ENCODE measurements at regions not wholly inside any gene's neighbourhood (a gene's known extent, or its start where the extent isn't known, plus 50 kb on each side); places are given as distances from the start of the nearest gene placed in this dataset.

DNA sequence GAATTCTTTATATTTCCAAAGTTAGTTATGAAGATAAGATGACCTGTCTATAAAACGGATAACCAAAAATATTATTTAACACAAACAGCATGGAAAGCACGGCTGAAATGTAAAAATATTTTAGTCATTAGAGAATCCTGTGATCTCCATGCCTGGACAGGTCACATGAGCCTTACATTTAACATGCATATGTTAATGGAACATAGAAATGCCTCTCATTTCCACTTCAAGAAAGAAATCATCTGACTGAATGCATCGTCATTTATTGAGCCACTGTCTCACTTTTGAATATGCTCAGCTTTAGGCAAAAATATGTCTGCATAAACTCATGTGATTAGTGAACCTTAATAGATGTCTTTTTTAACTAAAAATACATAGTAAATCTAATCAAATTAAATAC is 115.5 kb upstream of the COL24A1 start:
- Histone ChIP-seq H3K27ac (ENCODE audit: insufficient read depth, low read length, poor library complexity, severe bottlenecking) (no peak overlapping the region), H3K9me3 (ENCODE audit: control insufficient read depth in 2 of 2, low read length in 2 of 2) (no peaks in the 10 kb centered on the region), H3K27me3 (ENCODE audit: control insufficient read depth, insufficient read depth, low read length) (no peaks in the 10 kb centered on the region), H3K4me3 (ENCODE audit: low read depth, low read length) (no peak overlapping the region), H3K4me1 (ENCODE audit: control insufficient read depth, insufficient read depth, low read length, poor library complexity, severe bottlenecking) (no peaks in the 10 kb centered on the region), H3K36me3 (ENCODE audit: control insufficient read depth, insufficient read depth, low read length) (no peaks in the 10 kb centered on the region)
- H3K36me3 Mint-ChIP-seq = no peaks in the 10 kb centered on the region
- DNase-seq (no peak), ATAC-seq (ENCODE audit: low read depth in 2 of 2) (no peak)
- no peak overlapping the region for H3K4me3 Mint-ChIP-seq
- H3K27ac Mint-ChIP-seq = no peak overlapping the region
- H3K4me1 Mint-ChIP-seq = no peaks in the 10 kb centered on the region
- H3K9me3 Mint-ChIP-seq = no peaks in the 10 kb centered on the region
- peaks cover 4% of the 10 kb centered on the region for H3K27me3 Mint-ChIP-seq

- H3K9me3 Mint-ChIP-seq = no peaks in the 10 kb centered on the region
- H3K36me3 Mint-ChIP-seq = no peaks in the 10 kb centered on the region
- no peaks in the 10 kb centered on the region for H3K4me1 Mint-ChIP-seq
- no peaks in the 10 kb centered on the region for H3K9me3 ChIP-seq (ENCODE audit: control insufficient read depth in 2 of 2, low read length in 2 of 2)
- no peak for ATAC-seq (ENCODE audit: low read depth in 2 of 2)
- H3K4me3 ChIP-seq (ENCODE audit: low read depth, low read length) = no peak overlapping the region
- no peak overlapping the region for H3K27ac ChIP-seq (ENCODE audit: insufficient read depth, low read length, poor library complexity, severe bottlenecking)
- no peaks in the 10 kb centered on the region for H3K36me3 ChIP-seq (ENCODE audit: control insufficient read depth, insufficient read depth, low read length)
- H3K27me3 Mint-ChIP-seq = peaks cover 4% of the 10 kb centered on the region
- H3K27me3 ChIP-seq (ENCODE audit: control insufficient read depth, insufficient read depth, low read length) = no peaks in the 10 kb centered on the region
- DNase-seq = no peak
- no peak overlapping the region for H3K27ac Mint-ChIP-seq
- no peaks in the 10 kb centered on the region for H3K4me1 ChIP-seq (ENCODE audit: control insufficient read depth, insufficient read depth, low read length, poor library complexity, severe bottlenecking)
- H3K4me3 Mint-ChIP-seq = no peak overlapping the region
These were observed 114.5 kb upstream of the COL24A1 start for GRCh38 chr1:86271046-86271445.

- ATAC-seq (ENCODE audit: low read depth in 2 of 2) = no peak
- H3K27ac Mint-ChIP-seq = no peak overlapping the region
These were observed 106.5 kb upstream of the COL24A1 start for GRCh38 chr1:86263101-86263500.

DNA sequence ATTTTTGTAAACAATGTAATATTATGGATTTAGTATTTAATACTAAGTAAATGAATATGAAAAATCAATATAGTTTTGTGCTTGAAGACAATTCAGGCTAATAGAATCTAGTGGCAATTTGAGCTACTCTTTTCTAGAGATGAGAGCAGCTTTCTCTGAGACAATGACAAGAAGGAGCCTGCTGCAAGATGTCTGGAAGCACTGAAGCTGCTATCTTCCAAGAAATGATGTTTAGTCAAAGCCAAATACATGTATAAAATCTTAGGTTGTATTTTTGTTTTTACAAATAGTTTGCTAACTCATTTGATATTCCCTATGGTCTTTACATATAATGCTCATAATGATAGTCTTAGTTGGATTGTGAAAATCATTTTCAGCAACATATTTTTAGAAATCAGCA is 103.9 kb upstream of the COL24A1 start:
- Mint-ChIP-seq H3K27ac (no peak overlapping the region), H3K4me1 (no peaks in the 10 kb centered on the region), H3K9me3 (no peaks in the 10 kb centered on the region), H3K4me3 (no peak overlapping the region), H3K36me3 (no peaks in the 10 kb centered on the region), H3K27me3 (no peaks in the 10 kb centered on the region)
- no peak overlapping the region for H3K4me3 ChIP-seq (ENCODE audit: low read depth, low read length)
- no peaks in the 10 kb centered on the region for H3K36me3 ChIP-seq (ENCODE audit: control insufficient read depth, insufficient read depth, low read length)
- no peak for ATAC-seq (ENCODE audit: low read depth in 2 of 2)
- no peaks in the 10 kb centered on the region for H3K4me1 ChIP-seq (ENCODE audit: control insufficient read depth, insufficient read depth, low read length, poor library complexity, severe bottlenecking)
- no peak for DNase-seq
- H3K27me3 ChIP-seq (ENCODE audit: control insufficient read depth, insufficient read depth, low read length) = no peaks in the 10 kb centered on the region
- H3K9me3 ChIP-seq (ENCODE audit: control insufficient read depth in 2 of 2, low read length in 2 of 2) = no peaks in the 10 kb centered on the region
- H3K27ac ChIP-seq (ENCODE audit: insufficient read depth, low read length, poor library complexity, severe bottlenecking) = no peak overlapping the region

More at GRCh38 chr1:86263101-86263500, 106.5 kb upstream of the COL24A1 start:
- H3K9me3 ChIP-seq (ENCODE audit: control insufficient read depth in 2 of 2, low read length in 2 of 2) = no peaks in the 10 kb centered on the region
- H3K27me3 ChIP-seq (ENCODE audit: control insufficient read depth, insufficient read depth, low read length) = no peaks in the 10 kb centered on the region
- no peaks in the 10 kb centered on the region for H3K36me3 ChIP-seq (ENCODE audit: control insufficient read depth, insufficient read depth, low read length)
- Mint-ChIP-seq H3K4me3 (no peak overlapping the region), H3K36me3 (no peaks in the 10 kb centered on the region), H3K4me1 (no peaks in the 10 kb centered on the region), H3K9me3 (no peaks in the 10 kb centered on the region), H3K27me3 (no peaks in the 10 kb centered on the region)
- DNase-seq = no peak
- H3K4me1 ChIP-seq (ENCODE audit: control insufficient read depth, insufficient read depth, low read length, poor library complexity, severe bottlenecking) = no peaks in the 10 kb centered on the region
- H3K4me3 ChIP-seq (ENCODE audit: low read depth, low read length) = no peak overlapping the region
- H3K27ac ChIP-seq (ENCODE audit: insufficient read depth, low read length, poor library complexity, severe bottlenecking) = no peak overlapping the region

GRCh38 chr1:86259390-86259789 is 102.8 kb upstream of the COL24A1 start:
- no peaks in the 10 kb centered on the region for H3K9me3 ChIP-seq (ENCODE audit: control insufficient read depth in 2 of 2, low read length in 2 of 2)
- DNase-seq = no peak
- H3K4me1 Mint-ChIP-seq = no peaks in the 10 kb centered on the region

GRCh38 chr1:86258101-86258500 is 101.5 kb upstream of the COL24A1 start:
- Mint-ChIP-seq H3K4me1 (no peaks in the 10 kb centered on the region), H3K9me3 (peaks cover 0 to 2% (median 0%) of the 10 kb centered on the region in 7 donors), H3K27ac (no peak overlapping the region), H3K27me3 (no peaks in the 10 kb centered on the region), H3K36me3 (no peaks in the 10 kb centered on the region), H3K4me3 (no peak overlapping the region)
- Histone ChIP-seq H3K36me3 (ENCODE audit: control insufficient read depth, insufficient read depth, low read length) (no peaks in the 10 kb centered on the region), H3K27ac (ENCODE audit: insufficient read depth, low read length, poor library complexity, severe bottlenecking) (no peak overlapping the region), H3K4me1 (ENCODE audit: control insufficient read depth, insufficient read depth, low read length, poor library complexity, severe bottlenecking) (no peaks in the 10 kb centered on the region), H3K4me3 (ENCODE audit: low read depth, low read length) (no peak overlapping the region), H3K27me3 (ENCODE audit: control insufficient read depth, insufficient read depth, low read length) (no peaks in the 10 kb centered on the region), H3K9me3 (ENCODE audit: control insufficient read depth in 2 of 2, low read length in 2 of 2) (no peaks in the 10 kb centered on the region)
- DNase-seq = no peak
- no peak for ATAC-seq (ENCODE audit: low read depth in 2 of 2)

More at GRCh38 chr1:86259390-86259789, 102.8 kb upstream of the COL24A1 start:
- Mint-ChIP-seq H3K4me3 (no peak overlapping the region), H3K9me3 (no peaks in the 10 kb centered on the region), H3K27me3 (no peaks in the 10 kb centered on the region), H3K36me3 (no peaks in the 10 kb centered on the region), H3K27ac (no peak overlapping the region)
- Histone ChIP-seq H3K4me3 (ENCODE audit: low read depth, low read length) (no peak overlapping the region), H3K27me3 (ENCODE audit: control insufficient read depth, insufficient read depth, low read length) (no peaks in the 10 kb centered on the region), H3K4me1 (ENCODE audit: control insufficient read depth, insufficient read depth, low read length, poor library complexity, severe bottlenecking) (no peaks in the 10 kb centered on the region), H3K27ac (ENCODE audit: insufficient read depth, low read length, poor library complexity, severe bottlenecking) (no peak overlapping the region), H3K36me3 (ENCODE audit: control insufficient read depth, insufficient read depth, low read length) (no peaks in the 10 kb centered on the region)
- ATAC-seq (ENCODE audit: low read depth in 2 of 2) = no peak

DNA sequence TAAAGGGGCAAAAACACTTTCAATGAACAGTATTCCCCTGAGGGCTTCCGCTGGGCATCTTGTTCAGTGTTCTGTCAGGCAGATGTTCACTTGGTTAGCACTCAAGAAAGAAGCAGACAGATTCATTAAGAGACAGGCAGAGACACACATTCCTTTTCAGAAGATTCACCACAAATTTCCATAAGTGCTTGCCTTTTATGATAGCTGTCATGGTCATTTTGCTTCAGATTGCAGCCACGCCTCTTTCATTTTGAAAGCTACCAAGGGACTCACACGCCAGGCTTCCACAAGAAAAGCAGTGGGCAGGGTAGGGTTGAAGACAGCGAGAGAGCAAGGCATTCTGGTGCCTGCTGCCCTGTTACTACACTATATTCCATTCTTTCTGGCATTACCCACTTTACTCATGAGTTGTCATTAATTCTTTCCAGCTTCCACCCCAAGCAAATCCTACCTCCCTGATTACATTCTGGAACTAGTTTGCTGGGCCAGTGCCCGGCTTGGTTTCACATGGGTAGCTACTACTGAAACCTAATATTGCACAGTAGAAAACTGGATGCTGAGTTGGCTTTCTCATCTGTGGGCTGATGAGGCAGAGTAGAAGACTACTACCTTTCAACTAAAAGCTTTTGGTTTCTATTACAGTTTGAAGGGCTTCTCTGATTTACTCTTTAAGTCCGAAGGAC is 91.2 kb upstream of the COL24A1 start:
- H3K4me1 Mint-ChIP-seq = no peaks in the 10 kb centered on the region
- ATAC-seq (ENCODE audit: low read depth in 2 of 2) (no peak), DNase-seq (no peak)
- H3K27ac Mint-ChIP-seq = no peak overlapping the region
- H3K27me3 ChIP-seq (ENCODE audit: control insufficient read depth, insufficient read depth, low read length) = no peaks in the 10 kb centered on the region
- H3K27ac ChIP-seq (ENCODE audit: insufficient read depth, low read length, poor library complexity, severe bottlenecking) = no peak overlapping the region
- H3K9me3 ChIP-seq (ENCODE audit: control insufficient read depth in 2 of 2, low read length in 2 of 2) = no peaks in the 10 kb centered on the region
- peaks cover 0 to 5% (median 2%) of the 10 kb centered on the region in 7 donors for H3K9me3 Mint-ChIP-seq
- no peaks in the 10 kb centered on the region for H3K36me3 Mint-ChIP-seq
- no peaks in the 10 kb centered on the region for H3K27me3 Mint-ChIP-seq
- H3K4me3 ChIP-seq (ENCODE audit: low read depth, low read length) = no peak overlapping the region
- no peak overlapping the region for H3K4me3 Mint-ChIP-seq
- no peaks in the 10 kb centered on the region for H3K36me3 ChIP-seq (ENCODE audit: control insufficient read depth, insufficient read depth, low read length)
- H3K4me1 ChIP-seq (ENCODE audit: control insufficient read depth, insufficient read depth, low read length, poor library complexity, severe bottlenecking) = no peaks in the 10 kb centered on the region

- Mint-ChIP-seq H3K36me3 (no peaks in the 10 kb centered on the region), H3K27ac (no peak overlapping the region), H3K4me3 (no peak overlapping the region), H3K4me1 (no peaks in the 10 kb centered on the region), H3K9me3 (peaks cover 0 to 5% (median 0%) of the 10 kb centered on the region in 7 donors), H3K27me3 (no peaks in the 10 kb centered on the region)
- DNase-seq (no peak), ATAC-seq (ENCODE audit: low read depth in 2 of 2) (no peak)
- Histone ChIP-seq H3K27ac (ENCODE audit: insufficient read depth, low read length, poor library complexity, severe bottlenecking) (no peak overlapping the region), H3K4me1 (ENCODE audit: control insufficient read depth, insufficient read depth, low read length, poor library complexity, severe bottlenecking) (no peaks in the 10 kb centered on the region), H3K36me3 (ENCODE audit: control insufficient read depth, insufficient read depth, low read length) (no peaks in the 10 kb centered on the region), H3K27me3 (ENCODE audit: control insufficient read depth, insufficient read depth, low read length) (no peaks in the 10 kb centered on the region), H3K9me3 (ENCODE audit: control insufficient read depth in 2 of 2, low read length in 2 of 2) (no peaks in the 10 kb centered on the region), H3K4me3 (ENCODE audit: low read depth, low read length) (no peak overlapping the region)
These were observed 89.1 kb upstream of the COL24A1 start for GRCh38 chr1:86245566-86246190.

All from CD4-positive, CD25-positive, alpha-beta regulatory T cell (primary cell).